Activated CD4-positive, alpha-beta T cell treated with anti-CD3 and anti-CD28 coated beads, Interleukin-2, Interleukin-4, amounts not matched to agents 100 ng/mL and 50 ng/mL, durations not matched to agents 16 hours and 8 hours (primary cell): ENCODE measurements at regions not wholly inside any gene's neighbourhood (a gene's known extent, or its start where the extent isn't known, plus 50 kb on each side); places are given as distances from the start of the nearest gene placed in this dataset.

Experiments used
- DNase-seq: peaks from one replicate; pipeline ENCODE4 v3.0.0-alpha.2; 2020; ENCODE audit warnings: low spot score

- DNase-seq, result no peak
These were observed 622.2 kb upstream of the SALL1 start for GRCh38 chr16:51773071-51773890.

GRCh38 chr16:51766739-51767138 lies 615.7 kb upstream of the SALL1 start:
- DNase-seq, result no peak

GRCh38 chr16:51763072-51763661 lies 612.1 kb upstream of the SALL1 start:
- DNase-seq, result no peak

- DNase-seq, result peak; percentile 65
These were observed 611.3 kb upstream of the SALL1 start for GRCh38 chr16:51762081-51762996.

- no peak for DNase-seq
These were observed 609.9 kb upstream of the SALL1 start for GRCh38 chr16:51761001-51761400.

GRCh38 chr16:51759999-51760398 lies 608.9 kb upstream of the SALL1 start:
- DNase-seq, result no peak

- DNase-seq, result no peak
These were observed 608.3 kb upstream of the SALL1 start for GRCh38 chr16:51759329-51759728.

- no peak for DNase-seq
These were observed 606.9 kb upstream of the SALL1 start for GRCh38 chr16:51757921-51758479.

GRCh38 chr16:51757505-51757904 lies 606.4 kb upstream of the SALL1 start:
- no peak for DNase-seq

- DNase-seq, result no peak
These were observed 606.0 kb upstream of the SALL1 start for GRCh38 chr16:51757124-51757470.

GRCh38 chr16:51756447-51757123 lies 605.5 kb upstream of the SALL1 start:
- no peak for DNase-seq

GRCh38 chr16:51755577-51756355 lies 604.7 kb upstream of the SALL1 start:
- no peak for DNase-seq

GRCh38 chr16:51755039-51755501 lies 604.0 kb upstream of the SALL1 start:
- no peak for DNase-seq

- DNase-seq, result no peak
These were observed 602.5 kb upstream of the SALL1 start for GRCh38 chr16:51753467-51754127.

GRCh38 chr16:51752438-51752995 lies 601.4 kb upstream of the SALL1 start:
- DNase-seq, result no peak

GRCh38 chr16:51747329-51747728 lies 596.3 kb upstream of the SALL1 start:
- DNase-seq, result no peak

GRCh38 chr16:51734220-51734619 lies 583.1 kb upstream of the SALL1 start:
- no peak for DNase-seq

GRCh38 chr16:51733181-51733580 lies 582.1 kb upstream of the SALL1 start:
- DNase-seq, result no peak

GRCh38 chr16:51731160-51731559 lies 580.1 kb upstream of the SALL1 start:
- no peak for DNase-seq
